Effector CD4-positive, alpha-beta T cell (primary cell): ENCODE measurements at regions not wholly inside any gene's neighbourhood (a gene's known extent, or its start where the extent isn't known, plus 50 kb on each side); places are given as distances from the start of the nearest gene placed in this dataset.
"Not testable (repeated sequence)": the region's sequence is repeated elsewhere in the genome, so short reads cannot be mapped to it uniquely, and the experiment has no call there.

Source experiments
- DNase-seq: peaks from one replicate; pipeline ENCODE4 v3.0.0-alpha.2; 2020

DNA sequence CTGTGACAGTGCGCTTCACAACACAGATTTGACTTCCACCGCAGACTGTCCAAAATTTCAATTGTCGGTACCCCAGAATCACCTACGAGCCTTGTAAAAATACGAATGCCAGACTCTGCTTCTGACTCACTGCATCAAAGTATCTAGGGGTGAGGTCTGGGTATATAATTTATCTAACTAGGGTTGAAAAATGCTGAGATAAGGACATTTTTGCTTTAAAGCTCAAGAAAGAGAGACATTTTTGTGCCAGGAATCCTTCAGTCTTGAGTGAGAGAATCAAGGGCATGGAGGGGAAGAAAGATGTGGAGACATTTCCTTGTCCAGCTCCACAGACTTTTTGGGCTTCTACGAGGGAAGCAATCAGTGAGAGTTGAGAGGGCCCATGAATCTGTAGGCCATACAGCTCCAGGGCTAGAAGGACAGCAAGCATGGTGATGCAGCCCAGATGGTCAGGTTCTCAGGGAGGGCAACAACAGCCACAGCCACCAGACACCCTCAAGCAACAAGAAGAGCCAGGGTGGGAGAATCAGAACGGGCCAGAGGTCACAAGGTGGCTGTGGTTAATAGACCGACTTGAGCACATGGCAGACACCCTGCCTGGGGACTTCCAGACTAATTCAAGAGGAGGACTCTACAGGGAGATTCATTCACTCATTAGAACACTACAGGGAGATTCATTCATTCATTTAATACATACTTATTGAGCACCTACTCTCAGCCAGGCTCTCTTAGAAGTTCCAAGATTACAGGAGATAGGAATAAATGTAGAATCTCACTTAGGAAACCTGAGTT, 211.1 kb upstream of the PRDM1 start:
- DNase-seq = no peak

GRCh38 chr6:105873799-105874198, 212.3 kb upstream of the PRDM1 start:
- no peak for DNase-seq

DNA sequence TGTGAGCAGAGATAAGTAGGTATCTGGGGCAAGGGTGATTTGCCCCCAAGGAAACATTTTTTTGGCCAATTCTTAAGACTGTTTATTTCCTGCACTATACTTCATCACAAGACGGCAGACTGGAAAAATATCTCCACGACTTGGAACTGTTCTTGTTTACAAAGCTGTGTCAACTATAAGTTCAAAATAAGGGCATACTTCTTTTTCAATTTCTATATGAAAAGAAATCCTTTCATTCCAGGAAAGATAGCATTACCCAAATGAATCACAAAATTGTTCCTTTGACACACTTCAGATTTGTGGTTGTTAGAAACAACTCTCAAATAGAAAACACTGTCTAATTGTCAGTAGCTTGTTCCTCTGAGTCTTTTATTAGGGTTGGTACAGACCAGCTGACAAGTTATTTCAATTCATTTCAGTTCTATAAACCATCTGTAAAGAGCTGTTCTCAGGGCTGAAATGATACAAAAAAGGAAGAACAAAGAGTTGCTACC, 212.9 kb upstream of the PRDM1 start:
- no peak for DNase-seq

DNA sequence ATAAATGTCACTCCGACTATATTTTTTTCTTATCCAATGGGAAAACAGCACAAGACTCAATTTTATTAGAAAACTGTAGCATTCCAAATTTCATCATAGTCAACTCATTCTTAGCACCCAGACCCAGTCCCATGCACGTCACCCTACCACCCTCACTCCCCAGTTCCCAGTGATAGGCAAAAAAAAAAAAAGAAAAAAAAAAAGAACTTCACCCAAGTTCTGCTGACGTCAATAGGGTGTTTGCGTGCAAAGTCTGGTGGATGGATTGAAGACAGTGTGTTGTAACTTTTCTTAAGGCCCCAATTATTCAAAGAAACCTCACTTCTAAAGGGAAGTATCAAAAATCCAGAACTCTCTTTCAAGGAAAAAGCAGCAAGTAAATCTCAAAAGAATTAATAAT, 213.9 kb upstream of the PRDM1 start:
- DNase-seq = no peak

DNA sequence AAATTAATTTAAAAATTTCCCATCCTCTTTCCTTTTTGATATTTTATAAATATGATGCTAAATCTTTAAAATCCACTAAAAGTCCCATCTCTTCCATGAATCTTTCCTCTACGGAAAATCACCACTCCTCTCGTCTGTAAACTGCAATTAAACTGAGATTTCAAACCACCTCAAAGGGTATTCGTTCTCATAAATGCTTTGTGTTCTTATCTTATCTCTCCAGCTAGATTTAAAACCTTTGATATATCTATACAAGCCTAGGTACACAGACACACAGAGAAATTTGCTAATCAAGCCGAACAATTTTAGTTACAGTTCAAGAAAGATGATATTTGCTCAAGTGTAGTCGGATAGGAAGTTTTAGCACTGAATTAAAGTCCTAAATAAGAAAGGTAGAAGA, 214.6 kb upstream of the PRDM1 start:
- no peak for DNase-seq

- no peak for DNase-seq
These were observed 216.2 kb upstream of the PRDM1 start for GRCh38 chr6:105869835-105870440.

DNA sequence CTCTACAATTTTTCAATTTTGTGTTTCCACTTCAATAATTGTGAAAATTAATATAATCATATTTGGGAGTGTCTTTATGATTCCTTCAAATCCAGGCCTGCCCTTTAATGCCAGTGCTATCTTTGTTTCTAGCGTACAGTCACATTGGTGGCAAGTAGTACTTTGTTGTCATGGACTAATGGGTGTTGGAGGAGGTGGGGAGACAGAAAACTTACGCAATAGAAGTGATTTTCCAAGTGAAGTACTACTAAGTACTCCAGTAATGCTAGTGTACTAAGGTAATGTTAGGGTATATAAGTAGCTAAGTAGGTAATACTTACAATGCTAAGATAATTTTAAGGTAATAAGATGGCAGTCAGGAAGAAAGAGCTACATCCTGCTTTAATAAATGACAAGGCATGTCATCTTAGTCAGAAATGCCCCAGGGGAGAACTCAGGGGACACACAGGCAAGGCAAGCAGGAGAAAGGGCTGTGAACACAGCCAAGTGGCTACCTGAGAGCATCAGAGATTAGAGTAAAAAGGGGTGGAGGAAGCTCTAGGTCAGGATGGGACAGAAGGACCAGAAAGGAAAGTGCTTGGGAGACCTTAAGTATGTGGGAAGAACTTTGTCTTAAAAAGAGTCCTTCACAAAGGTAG, 217.2 kb upstream of the PRDM1 start:
- DNase-seq = no peak

DNA sequence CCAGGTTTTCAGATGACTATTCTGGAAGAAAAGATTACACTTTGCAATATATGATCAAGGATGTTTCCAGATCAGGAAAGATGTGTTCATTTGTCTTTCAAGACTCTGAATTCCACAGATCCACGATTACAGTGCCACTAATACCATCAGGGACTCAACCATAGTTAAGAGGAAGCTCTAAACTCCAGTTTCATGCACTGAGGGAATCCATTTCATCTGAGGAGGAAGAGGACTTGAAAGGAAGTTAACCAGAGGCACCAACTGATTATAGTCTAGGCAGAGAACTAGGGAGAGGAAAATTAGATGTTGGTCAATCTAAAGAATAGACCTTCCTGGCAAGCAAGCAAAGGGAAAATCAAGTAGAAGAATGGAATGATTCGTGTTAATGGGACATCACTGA, 218.3 kb upstream of the PRDM1 start:
- DNase-seq = no peak

DNA sequence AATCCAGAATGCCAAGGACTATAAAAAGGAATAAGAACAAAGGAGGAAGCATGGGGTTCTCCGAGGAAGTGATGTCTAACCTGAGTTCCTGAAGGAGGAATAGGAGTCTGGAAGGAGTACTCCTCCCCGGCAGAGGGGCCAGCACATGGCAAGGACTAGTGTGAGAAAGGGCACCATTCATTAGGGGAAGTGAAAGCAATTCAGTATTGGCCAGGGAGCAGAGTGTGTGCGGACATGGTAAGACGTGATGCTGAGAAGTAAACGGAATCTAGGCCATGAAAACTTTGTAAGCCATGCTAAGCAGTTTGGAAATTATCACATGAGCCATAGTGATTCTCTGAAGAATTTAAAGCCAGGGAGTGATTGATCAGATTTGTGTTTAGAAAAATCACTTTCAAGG, 218.9 kb upstream of the PRDM1 start:
- no peak for DNase-seq

DNA sequence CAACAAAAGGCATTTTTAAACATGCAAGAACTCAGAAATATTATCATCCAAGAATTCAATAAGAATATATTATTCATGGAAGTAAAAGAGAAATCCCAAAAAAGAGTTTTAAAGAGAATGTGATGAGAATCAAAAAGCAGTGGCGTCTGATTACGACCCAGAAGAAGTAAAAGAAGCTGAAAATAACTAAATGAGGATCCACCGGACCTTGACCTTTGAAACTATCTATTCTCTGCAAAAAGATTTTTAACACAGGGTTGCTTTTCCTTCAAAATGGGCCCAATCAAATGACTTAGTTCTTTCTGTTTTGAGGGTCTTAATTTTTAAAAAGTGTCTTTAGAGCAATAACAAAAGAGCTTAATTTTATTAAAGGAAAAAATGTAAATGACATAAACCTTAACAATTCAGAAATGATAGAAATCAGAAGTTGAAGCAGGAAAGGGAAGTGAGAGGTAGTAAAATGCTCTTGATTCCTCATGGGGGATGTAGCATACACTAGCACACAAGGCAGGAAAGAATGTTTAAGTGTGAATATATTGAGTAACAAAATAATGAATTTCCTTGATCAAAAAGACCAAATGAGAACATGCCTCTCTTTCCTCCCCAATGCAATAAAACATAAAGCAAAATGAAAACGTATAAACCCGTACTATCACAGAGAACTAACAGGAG, 223.1 kb upstream of the PRDM1 start:
- no peak for DNase-seq

DNA sequence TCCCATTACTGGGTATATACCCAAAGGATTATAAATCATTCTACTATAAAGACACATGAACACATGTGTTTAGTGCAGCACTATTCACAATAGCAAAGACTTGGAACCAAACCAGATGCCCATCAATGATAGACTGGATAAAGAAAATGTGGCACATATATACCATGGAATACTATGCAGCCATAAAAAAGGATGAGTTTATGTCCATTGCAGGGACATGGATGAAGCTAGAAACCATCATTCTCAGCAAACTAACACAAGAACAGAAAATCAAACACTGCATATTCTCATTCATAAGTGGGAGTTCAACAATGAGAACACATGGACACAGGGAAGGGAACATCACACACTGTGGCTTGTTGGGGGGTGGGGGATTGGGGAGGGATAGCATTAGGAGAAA, 225.2 kb upstream of the PRDM1 start:
- not testable (repeated sequence) for DNase-seq

DNA sequence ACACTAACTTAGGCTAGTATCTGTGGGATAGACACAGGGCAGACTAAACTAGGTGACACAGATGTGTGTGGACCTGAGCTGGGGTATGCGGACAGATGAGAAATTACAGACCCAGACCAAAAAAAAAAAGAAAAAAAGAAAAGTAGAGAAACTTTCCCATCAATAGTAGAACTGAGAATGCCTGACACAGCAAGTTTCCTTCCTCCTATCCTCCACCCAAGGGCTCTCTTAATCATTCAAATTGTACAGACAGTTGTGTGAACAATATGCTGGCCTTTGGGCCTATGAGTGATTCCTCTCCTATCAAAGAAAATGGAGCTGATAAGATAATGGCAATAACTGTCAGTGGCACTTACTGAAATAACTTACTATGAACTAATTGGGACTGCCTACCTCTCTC, 226.7 kb upstream of the PRDM1 start:
- no peak for DNase-seq

DNA sequence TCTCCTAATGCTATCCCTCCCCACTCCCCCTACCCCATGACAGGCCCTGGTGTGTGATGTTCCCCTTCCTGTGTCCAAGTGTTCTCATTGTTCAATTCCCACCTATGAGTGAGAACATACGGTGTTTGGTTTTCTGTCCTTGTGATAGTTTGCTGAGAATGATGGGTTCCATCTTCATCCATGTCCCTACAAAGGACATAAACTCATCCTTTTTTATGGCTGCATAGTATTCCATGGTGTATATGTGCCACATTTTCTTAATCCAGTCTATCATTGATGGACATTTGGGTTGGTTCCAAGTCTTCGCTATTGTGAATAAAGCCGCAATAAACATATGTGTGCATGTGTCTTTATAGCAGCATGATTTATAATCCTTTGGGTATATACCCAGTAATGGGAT, 227.5 kb upstream of the PRDM1 start:
- not testable (repeated sequence) for DNase-seq

- DNase-seq = no peak
These were observed 230.7 kb upstream of the PRDM1 start for GRCh38 chr6:105855433-105855832.

GRCh38 chr6:105853979-105854378, 232.2 kb upstream of the PRDM1 start:
- DNase-seq = not testable (repeated sequence)

DNA sequence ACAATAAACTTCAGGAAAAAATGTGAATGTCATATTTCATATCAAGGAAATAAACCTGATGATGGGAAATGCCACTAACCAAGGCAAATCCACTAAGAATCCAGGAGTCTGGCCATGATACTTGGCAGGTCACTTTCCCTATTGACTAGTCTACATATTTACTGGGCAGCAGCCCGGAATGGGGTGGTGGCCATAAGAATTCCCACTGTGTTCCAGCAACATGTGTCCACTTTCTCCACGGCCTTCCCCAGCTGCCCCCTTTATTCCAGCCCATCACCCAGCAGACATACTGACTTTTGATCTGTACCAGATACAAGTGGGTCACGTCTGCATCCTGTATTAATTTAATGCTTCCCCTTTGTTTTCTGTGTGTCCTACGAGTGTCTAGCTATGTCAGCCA, 234.5 kb upstream of the PRDM1 start:
- DNase-seq = no peak

DNA sequence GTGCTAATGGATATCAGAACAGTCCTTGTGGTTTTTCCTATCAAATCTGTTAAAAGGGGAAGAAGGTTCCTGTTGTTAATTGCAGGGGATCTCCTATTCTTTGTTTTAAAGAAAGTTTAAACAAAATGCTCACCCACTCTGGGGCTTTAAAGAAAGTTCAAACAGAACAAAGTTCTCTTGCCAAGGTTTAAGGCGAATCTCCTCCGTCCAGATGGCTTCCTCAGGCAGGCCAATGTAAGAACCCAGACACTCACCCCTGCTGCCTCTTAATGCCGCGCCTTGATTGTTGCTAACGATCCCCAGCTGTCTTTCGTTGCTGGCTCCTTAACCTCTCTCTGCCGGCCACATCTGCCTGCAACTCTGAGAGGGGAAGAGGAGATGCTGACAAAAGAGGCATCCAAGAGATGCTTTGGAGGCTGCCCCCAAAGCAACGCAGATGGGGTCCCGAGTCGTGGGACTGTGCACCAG, 235.0 kb upstream of the PRDM1 start:
- no peak for DNase-seq

DNA sequence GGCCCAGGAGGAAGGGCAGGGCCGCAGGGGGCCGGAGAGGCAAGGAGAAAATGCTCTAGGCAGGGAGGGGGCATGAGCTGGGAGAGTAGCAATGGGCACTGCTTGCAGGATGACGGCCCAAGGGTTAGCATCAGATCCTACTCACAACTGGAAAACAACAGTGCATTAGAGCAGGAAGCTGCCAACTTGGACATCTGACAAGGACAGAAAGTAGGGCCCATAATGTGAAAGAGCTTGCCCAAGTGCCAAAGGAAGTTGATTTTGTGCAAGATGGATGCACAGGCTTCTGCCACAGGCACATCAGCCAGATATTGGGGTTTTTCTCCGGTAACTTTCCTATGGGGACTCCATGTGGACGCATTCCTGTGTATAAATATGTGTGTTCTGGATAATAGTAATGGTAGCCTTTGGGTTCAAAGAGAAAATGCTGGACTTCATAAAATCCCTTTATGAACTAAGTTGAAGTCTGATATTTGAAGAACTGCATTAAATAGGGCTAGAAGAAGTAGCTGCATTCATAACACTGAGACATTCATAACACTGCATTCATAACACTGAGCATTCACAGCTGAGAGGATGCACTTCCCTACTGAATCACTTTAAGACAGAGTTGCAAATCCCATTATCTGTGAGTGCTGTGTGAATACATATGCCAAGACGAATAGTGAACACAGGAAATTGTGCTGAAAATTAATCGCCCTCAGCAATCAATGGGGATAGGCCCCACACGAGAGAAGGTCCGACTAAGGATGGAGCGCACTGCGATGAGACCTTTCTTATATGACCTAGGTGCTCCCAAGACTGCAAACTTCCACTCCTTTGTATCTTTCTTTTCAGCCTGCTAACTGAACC, 235.6 kb upstream of the PRDM1 start:
- DNase-seq = no peak

- DNase-seq = no peak
These were observed 236.4 kb upstream of the PRDM1 start for GRCh38 chr6:105849746-105850145.

GRCh38 chr6:105847433-105847832, 238.7 kb upstream of the PRDM1 start:
- DNase-seq = no peak

- DNase-seq = no peak
These were observed 241.8 kb upstream of the PRDM1 start for GRCh38 chr6:105844275-105844883.

DNA sequence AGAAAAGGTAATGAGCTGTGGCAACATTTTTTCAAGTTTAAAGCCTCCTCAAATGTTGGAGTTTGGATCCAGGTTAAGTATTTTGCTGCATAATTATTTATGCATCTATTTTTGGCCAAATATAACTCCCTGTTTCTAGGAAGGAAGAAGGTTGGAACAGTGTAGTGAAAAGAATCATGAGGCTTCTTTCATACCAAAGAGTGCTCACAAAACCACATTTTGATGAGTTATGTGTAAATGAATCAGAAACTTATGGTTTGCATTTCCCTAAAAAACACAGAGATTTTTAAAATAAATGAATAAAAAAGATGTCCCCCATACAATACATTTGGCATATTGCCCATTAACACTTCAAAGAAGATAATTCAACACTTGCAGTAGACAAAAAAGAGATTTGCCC, 246.9 kb upstream of the PRDM1 start:
- no peak for DNase-seq
